ENCODE measurements at regions not wholly inside any gene's neighbourhood (a gene's known extent, or its start where the extent isn't known, plus 50 kb on each side); places are given as distances from the start of the nearest gene placed in this dataset.

DNA sequence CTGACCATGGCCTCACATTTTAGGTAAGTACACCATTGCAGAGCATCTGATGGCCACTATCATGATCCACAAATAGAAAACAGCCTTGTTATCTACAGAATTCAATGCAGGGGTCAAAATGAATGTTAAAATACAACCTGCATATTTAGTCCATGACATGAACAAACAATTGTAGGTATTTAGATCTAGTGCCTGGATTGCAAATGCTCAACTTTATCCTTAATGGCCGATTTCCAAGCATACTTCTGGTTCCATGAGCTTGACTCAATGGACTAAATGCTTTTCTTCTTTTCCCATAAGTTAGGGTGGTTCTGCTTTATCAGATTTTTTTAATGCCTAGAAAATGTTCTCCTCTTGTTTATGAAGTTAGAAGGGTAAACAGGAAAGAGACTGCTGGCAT is 139.2 kb upstream of the TTC29 start:
- TF ChIP-seq, protein P1, sequence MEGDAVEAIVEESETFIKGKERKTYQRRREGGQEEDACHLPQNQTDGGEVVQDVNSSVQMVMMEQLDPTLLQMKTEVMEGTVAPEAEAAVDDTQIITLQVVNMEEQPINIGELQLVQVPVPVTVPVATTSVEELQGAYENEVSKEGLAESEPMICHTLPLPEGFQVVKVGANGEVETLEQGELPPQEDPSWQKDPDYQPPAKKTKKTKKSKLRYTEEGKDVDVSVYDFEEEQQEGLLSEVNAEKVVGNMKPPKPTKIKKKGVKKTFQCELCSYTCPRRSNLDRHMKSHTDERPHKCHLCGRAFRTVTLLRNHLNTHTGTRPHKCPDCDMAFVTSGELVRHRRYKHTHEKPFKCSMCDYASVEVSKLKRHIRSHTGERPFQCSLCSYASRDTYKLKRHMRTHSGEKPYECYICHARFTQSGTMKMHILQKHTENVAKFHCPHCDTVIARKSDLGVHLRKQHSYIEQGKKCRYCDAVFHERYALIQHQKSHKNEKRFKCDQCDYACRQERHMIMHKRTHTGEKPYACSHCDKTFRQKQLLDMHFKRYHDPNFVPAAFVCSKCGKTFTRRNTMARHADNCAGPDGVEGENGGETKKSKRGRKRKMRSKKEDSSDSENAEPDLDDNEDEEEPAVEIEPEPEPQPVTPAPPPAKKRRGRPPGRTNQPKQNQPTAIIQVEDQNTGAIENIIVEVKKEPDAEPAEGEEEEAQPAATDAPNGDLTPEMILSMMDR (conservative IDR thresholded peaks at IDR 0.05; ENCODE audit: low read length), result no peak
- TF ChIP-seq EZH2phosphoT487 (IDR thresholded peaks at IDR 0.05; ENCODE audit: borderline replicate concordance), result no peak

Data from Loucy (cell line).